ENCODE measurements at regions not wholly inside any gene's neighbourhood (a gene's known extent, or its start where the extent isn't known, plus 50 kb on each side); places are given as distances from the start of the nearest gene placed in this dataset.

DNA sequence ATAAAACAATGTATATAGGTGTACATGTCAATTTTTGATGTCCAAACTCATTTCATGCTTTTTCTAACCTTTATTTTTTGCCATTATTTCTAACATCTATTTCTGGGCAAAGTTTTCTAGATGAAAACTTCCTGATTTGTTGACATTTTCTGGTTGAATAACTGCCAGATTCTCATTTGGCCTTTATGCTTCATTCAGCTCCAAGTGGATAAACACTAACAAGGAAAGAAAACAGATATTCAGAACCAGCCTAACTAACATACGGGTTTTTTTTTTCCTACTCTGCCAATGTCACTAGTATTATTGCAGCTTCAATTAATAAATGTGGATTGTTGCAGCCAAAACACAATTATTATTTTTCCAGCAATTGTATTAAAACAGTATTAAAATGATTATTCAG is 50.9 kb upstream of the RAP1GDS1 start:
- TF ChIP-seq CTCF (IDR thresholded peaks at IDR 0.05; ENCODE audit: low read length, missing control alignments): no peak
- no peak overlapping the region for H3K4me3 ChIP-seq (replicated peaks; ENCODE audit: low read depth, low read length)
- DNase-seq (ENCODE audit: low read depth): no peak

DNA sequence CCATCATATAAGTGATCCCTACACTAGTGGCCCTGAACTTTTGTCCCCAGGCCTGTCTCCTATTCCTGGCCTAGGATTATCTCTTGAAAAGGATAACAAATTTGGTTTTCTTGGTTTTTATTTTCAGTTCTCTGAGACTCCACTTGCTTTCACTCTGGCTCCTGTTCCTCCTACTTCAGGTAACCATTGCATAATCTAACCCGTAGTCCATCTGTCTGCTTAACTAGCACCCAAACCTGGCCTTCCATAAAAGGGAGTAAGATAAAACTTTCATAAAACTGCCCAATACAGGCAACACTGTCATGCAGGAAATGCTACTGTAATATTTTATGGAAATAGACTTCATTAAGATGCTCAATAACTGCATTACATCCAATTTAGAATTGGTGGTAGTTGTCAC is 52.1 kb upstream of the RAP1GDS1 start:
- no peak for DNase-seq (ENCODE audit: low read depth)
- H3K4me3 ChIP-seq (replicated peaks; ENCODE audit: low read depth, low read length): no peak overlapping the region
- no peak for TF ChIP-seq CTCF (IDR thresholded peaks at IDR 0.05; ENCODE audit: low read length, missing control alignments)

DNA sequence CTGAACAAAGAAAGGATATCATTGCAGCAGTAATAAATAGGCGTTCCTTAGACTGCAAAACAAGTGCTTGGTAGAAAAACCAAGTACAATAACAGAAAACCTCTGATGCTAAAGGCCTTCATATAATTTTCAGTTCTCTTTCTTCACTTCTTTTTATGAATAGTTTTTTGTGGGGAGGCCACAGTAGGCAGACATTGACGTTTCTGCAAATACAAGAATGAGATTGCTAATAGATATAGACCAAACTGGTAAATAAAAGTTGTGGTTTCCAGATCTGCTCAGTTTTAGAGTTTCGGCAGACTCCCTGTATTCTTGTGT is 57.0 kb upstream of the RAP1GDS1 start:
- no peak for TF ChIP-seq CTCF (IDR thresholded peaks at IDR 0.05; ENCODE audit: low read length, missing control alignments)
- H3K4me3 ChIP-seq (replicated peaks; ENCODE audit: low read depth, low read length): no peak overlapping the region
- no peak for DNase-seq (ENCODE audit: low read depth)

DNA sequence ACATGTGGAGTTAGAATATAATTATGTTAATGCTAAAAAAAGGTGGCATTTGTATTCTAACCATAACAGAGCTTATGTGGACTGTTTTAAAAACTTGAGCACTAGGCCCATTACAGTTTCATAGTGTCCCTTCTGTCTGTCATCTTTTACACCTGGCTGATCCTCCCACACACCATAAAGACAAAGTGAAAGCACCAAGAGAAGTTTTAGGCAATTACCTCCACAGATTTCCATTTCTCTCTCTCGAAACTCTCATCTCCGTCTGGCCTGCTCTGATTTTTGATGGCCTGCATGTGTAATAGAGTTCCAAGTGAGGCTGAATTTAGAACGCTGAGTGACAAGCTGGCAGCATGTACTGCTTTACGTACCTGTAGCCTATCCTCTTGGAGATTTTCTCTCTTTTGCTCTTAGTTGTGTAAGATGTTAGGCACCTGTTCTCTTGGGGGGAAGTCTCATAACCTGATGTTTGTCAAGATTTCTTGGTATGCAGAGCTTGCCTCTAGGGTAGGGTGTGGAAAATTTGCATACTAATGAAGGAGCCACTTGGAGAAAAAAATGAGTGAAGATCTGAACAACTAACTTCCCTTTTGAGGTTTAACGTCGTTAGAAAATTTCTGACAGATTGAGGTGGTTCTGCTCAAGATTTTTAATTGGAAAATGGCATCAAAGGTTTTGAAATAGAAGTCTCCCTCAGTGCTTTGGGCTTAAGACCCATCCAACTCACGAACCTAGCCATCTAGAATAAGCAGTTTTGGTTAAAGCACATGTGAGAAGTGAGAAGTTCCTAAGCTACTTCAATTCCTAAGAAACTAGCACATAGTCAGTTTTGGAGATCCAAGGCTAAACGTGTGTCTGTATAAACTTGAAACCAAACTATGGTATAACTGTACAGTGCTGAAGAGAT is 57.6 kb upstream of the RAP1GDS1 start:
- no peak for DNase-seq (ENCODE audit: low read depth)
- TF ChIP-seq CTCF (IDR thresholded peaks at IDR 0.05; ENCODE audit: low read length, missing control alignments): no peak
- H3K4me3 ChIP-seq (replicated peaks; ENCODE audit: low read depth, low read length): no peak overlapping the region

GRCh38 chr4:98202907-98203306 is 58.3 kb upstream of the RAP1GDS1 start:
- TF ChIP-seq CTCF (IDR thresholded peaks at IDR 0.05; ENCODE audit: low read length, missing control alignments): no peak
- no peak overlapping the region for H3K4me3 ChIP-seq (replicated peaks; ENCODE audit: low read depth, low read length)
- no peak for DNase-seq (ENCODE audit: low read depth)

GRCh38 chr4:98199247-98199646 is 56.0 kb upstream of the STPG2 start:
- DNase-seq (ENCODE audit: low read depth): no peak
- no peak overlapping the region for H3K4me3 ChIP-seq (replicated peaks; ENCODE audit: low read depth, low read length)
- TF ChIP-seq CTCF (IDR thresholded peaks at IDR 0.05; ENCODE audit: low read length, missing control alignments): no peak

- no peak overlapping the region for H3K4me3 ChIP-seq (replicated peaks; ENCODE audit: low read depth, low read length)
- TF ChIP-seq CTCF (IDR thresholded peaks at IDR 0.05; ENCODE audit: low read length, missing control alignments): no peak
- no peak for DNase-seq (ENCODE audit: low read depth)
These were observed 51.7 kb upstream of the STPG2 start for GRCh38 chr4:98195005-98195404.
